NT2/D1 (cell line): ENCODE measurements at regions not wholly inside any gene's neighbourhood (a gene's known extent, or its start where the extent isn't known, plus 50 kb on each side); places are given as distances from the start of the nearest gene placed in this dataset.

ENCODE experiments used
- SUZ12 ChIP-seq: IDR thresholded peaks from 2 replicates; pipeline ENCODE4 v1.6.1; 2011; ENCODE audit not compliant: insufficient read length, insufficient read depth; ENCODE audit errors: extremely low read depth
- ZNF274 ChIP-seq: IDR thresholded peaks from 2 replicates; pipeline ENCODE4 v1.6.1; 2011; ENCODE audit warnings: mild to moderate bottlenecking, low read depth, low read length

DNA sequence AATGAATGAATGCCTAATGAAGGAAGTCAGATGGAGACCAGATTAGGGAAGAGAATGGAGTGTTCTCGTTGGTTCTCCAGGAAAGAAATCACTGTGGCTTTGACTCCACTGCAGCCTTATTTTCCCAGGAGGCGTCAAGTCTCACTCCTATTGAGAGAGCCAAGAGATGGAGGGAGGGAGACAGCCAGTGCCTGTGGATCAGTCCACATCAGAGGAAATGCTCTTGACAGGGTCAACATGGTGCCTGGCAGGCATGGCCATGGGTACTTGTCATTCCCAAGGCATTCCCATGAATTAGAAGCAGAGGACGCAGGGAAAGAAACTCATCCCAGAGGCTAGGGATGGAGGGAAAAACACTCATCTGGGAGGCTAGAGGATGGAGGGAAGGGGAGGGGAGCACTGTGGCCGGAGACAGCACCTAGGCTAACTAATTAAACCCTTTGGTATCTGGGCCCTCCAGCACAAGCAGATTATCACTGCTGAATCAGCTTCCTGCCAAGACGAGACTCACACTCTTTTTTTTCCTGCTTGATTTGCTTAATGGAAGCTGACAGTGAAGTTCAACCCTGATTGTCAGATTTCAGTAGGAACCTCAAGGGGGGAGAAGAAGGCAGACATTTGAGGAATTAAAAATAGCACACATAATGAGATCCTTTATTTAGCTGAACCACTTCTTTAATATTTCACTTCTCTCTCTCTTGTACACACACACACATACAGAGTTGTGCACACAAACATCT lies 1233.2 kb upstream of the AUTS2 start:
- TF ChIP-seq ZNF274 (no peak), SUZ12 (no peak)
